Activated CD4-positive, alpha-beta T cell treated with anti-CD3 and anti-CD28 coated beads for 4 hours (primary cell): ENCODE measurements at regions not wholly inside any gene's neighbourhood (a gene's known extent, or its start where the extent isn't known, plus 50 kb on each side); places are given as distances from the start of the nearest gene placed in this dataset.

ENCODE experiments used
- DNase-seq, 2 donors: peaks; one replicate each; pipeline ENCODE4 v3.0.0-alpha.2; 2020

- DNase-seq, result no peak
Observed at GRCh38 chr2:43083710-43084698, 142.4 kb downstream of the ZFP36L2 start.

GRCh38 chr2:43082903-43083677 is 143.3 kb downstream of the ZFP36L2 start:
- no peak for DNase-seq

- no peak for DNase-seq
Observed at GRCh38 chr2:43082111-43082894, 144.1 kb downstream of the ZFP36L2 start.

GRCh38 chr2:43081131-43081765 is 145.2 kb downstream of the ZFP36L2 start:
- DNase-seq, result no peak

GRCh38 chr2:43080571-43081021 is 145.8 kb downstream of the ZFP36L2 start:
- no peak for DNase-seq

- DNase-seq, result no peak
Observed at GRCh38 chr2:43078781-43079755, 147.3 kb downstream of the ZFP36L2 start.

- no peak for DNase-seq
Observed at GRCh38 chr2:43078301-43078700, 148.1 kb downstream of the ZFP36L2 start.

- no peak for DNase-seq
Observed at GRCh38 chr2:43077876-43078275, 148.5 kb downstream of the ZFP36L2 start.

- DNase-seq, result no peak
Observed at GRCh38 chr2:43076676-43077075, 149.7 kb downstream of the ZFP36L2 start.

- DNase-seq, result no peak
Observed at GRCh38 chr2:43075811-43076585, 150.4 kb downstream of the ZFP36L2 start.

GRCh38 chr2:43075054-43075593 is 151.3 kb downstream of the ZFP36L2 start:
- DNase-seq, result no peak

GRCh38 chr2:43074592-43075053 is 151.8 kb downstream of the ZFP36L2 start:
- DNase-seq, result no peak

GRCh38 chr2:43074052-43074451 is 152.4 kb downstream of the ZFP36L2 start:
- DNase-seq, result no peak

GRCh38 chr2:43073401-43073825 is 153.0 kb downstream of the ZFP36L2 start:
- DNase-seq, result no peak

- DNase-seq, result no peak
Observed at GRCh38 chr2:43071599-43072550, 154.5 kb downstream of the ZFP36L2 start.

- no peak for DNase-seq
Observed at GRCh38 chr2:43070676-43071502, 155.5 kb downstream of the ZFP36L2 start.

GRCh38 chr2:43070030-43070429 is 156.4 kb downstream of the ZFP36L2 start:
- no peak for DNase-seq
